Ishikawa (cell line): ENCODE measurements at regions not wholly inside any gene's neighbourhood (a gene's known extent, or its start where the extent isn't known, plus 50 kb on each side); places are given as distances from the start of the nearest gene placed in this dataset.

Source experiments
- CEBPB ChIP-seq: IDR thresholded peaks from 2 replicates; pipeline ENCODE4 v1.6.1; 2012
- CREB1 ChIP-seq: IDR thresholded peaks from 2 replicates; pipeline ENCODE4 v1.6.1; 2012; ENCODE audit warnings: low read depth
- EGR1 ChIP-seq: IDR thresholded peaks from 2 replicates; pipeline ENCODE4 v1.6.1; 2012
- EP300 ChIP-seq: IDR thresholded peaks from 2 replicates; pipeline ENCODE4 v1.6.1; 2012; ENCODE audit warnings: borderline replicate concordance
- FOXM1 ChIP-seq: IDR thresholded peaks from 2 replicates; pipeline ENCODE4 v1.6.1; 2012; ENCODE audit warnings: low read depth, borderline replicate concordance
- MAX ChIP-seq: IDR thresholded peaks from 2 replicates; pipeline ENCODE4 v1.6.1; 2012
- NFIC ChIP-seq: IDR thresholded peaks from 2 replicates; pipeline ENCODE4 v1.6.1; 2012
- RAD21 ChIP-seq: IDR thresholded peaks from 2 replicates; pipeline ENCODE4 v1.6.1; 2012; ENCODE audit warnings: low read depth
- REST ChIP-seq: IDR thresholded peaks from 2 replicates; pipeline ENCODE4 v1.6.1; 2012; ENCODE audit warnings: low read depth, mild to moderate bottlenecking
- TAF1 ChIP-seq: IDR thresholded peaks from 2 replicates; pipeline ENCODE4 v1.6.1; 2012; ENCODE audit warnings: low read depth, mild to moderate bottlenecking
- TCF12 ChIP-seq: IDR thresholded peaks from 2 replicates; pipeline ENCODE4 v1.6.1; 2012; ENCODE audit warnings: low read depth
- USF1 ChIP-seq: IDR thresholded peaks from 2 replicates; pipeline ENCODE4 v1.6.1; 2012
- YY1 ChIP-seq: IDR thresholded peaks from 2 replicates; pipeline ENCODE4 v1.6.1; 2012; ENCODE audit warnings: low read depth
- ZBTB7A ChIP-seq: IDR thresholded peaks from 2 replicates; pipeline ENCODE4 v1.6.1; 2012; ENCODE audit warnings: low read depth

GRCh38 chr20:24863356-24863755, 85.7 kb upstream of the CST7 start:
- TF ChIP-seq NFIC (no peak), RAD21 (no peak), EP300 (no peak), CREB1 (no peak), REST (no peak), YY1 (no peak), USF1 (no peak), MAX (no peak), FOXM1 (no peak), EGR1 (no peak), CEBPB (no peak), ZBTB7A (no peak), TAF1 (no peak), TCF12 (no peak)
